BLaER1 treated with 17β-estradiol and CSF1 and Interleukin-3, amounts not matched to agents 10 nM and 100 nM (cell line): ENCODE measurements at regions not wholly inside any gene's neighbourhood (a gene's known extent, or its start where the extent isn't known, plus 50 kb on each side); places are given as distances from the start of the nearest gene placed in this dataset.

Experiments
- H3K27ac ChIP-seq, 11 experiments: shearing (Covaris generic); formaldehyde crosslinking; 2 replicates each; pipeline ENCODE4 v1.8.1; 2022
- H3K27me3 ChIP-seq, 11 experiments: shearing (Covaris generic); formaldehyde crosslinking; 2 replicates each; pipeline ENCODE4 v1.8.1; 2022
- H3K36me3 ChIP-seq, 11 experiments: shearing (Covaris generic); formaldehyde crosslinking; 2 replicates each; pipeline ENCODE4 v1.8.1; 2022
- H3K4me1 ChIP-seq, 10 experiments: shearing (Covaris generic); formaldehyde crosslinking; 2 replicates each; pipeline ENCODE4 v1.8.1; 2022
- H3K4me2 ChIP-seq, 11 experiments: shearing (Covaris generic); formaldehyde crosslinking; 2 replicates each; pipeline ENCODE4 v1.8.1; 2022
- H3K4me3 ChIP-seq, 10 experiments: shearing (Covaris generic); formaldehyde crosslinking; 2 replicates each; pipeline ENCODE4 v1.8.1; 2022
- H3K9ac ChIP-seq, 11 experiments: shearing (Covaris generic); formaldehyde crosslinking; 2 replicates each; pipeline ENCODE4 v1.8.1; 2022
- H3K9me3 ChIP-seq, 11 experiments: shearing (Covaris generic); formaldehyde crosslinking; replicated peaks in 1 of 11; 2 replicates each; pipeline ENCODE4 v1.8.1; 2022
- H4K20me1 ChIP-seq, 11 experiments: shearing (Covaris generic); formaldehyde crosslinking; 2 replicates each; pipeline ENCODE4 v1.8.1; 2022
- Cebpa-rat ChIP-seq, 11 experiments: shearing (Covaris generic); IDR thresholded peaks; 2 replicates each; pipeline ENCODE4 v1.8.1; 2022

DNA sequence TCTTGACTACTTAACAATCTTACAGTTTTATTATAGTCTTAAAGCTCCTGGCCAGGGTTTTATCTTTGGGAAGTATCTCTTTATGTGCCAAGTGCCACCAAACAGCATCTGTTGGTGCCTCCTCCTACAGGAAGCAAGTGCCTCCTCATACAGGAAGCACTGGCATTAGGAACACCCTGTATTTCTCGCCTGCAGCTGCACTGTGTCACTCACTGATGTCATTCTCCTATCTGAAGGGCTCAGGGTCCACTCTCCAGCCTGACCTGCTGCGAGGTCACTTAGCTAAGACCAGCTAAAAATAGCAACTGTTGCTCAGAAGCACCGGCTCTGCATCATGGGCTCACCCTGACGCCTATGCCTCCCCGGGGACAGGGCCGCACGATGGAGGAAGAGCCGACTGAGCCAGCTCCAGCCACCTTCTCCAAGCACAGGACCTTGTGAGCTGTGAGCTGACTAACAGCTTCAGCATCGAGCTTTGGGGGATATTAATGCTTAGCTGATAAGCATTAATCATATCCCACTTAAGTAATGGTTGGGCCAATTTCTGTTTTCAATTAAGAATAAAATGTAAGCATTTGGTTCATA, 66.3 kb upstream of the CD93 start:
- H4K20me1 ChIP-seq: no peaks in the 10 kb centered on the region
- peak overlapping the region; percentile 52 to 87 (median 79) for H3K27ac ChIP-seq
- peak overlapping the region; percentile 75 to 98 (median 90) for H3K4me2 ChIP-seq
- H3K4me3 ChIP-seq: peak overlapping the region in 2 of 10 experiments; percentile 7 to 10; a peak in 1 of 20 replicates
- H3K27me3 ChIP-seq: no peaks in the 10 kb centered on the region
- peak overlapping the region in 10 of 11 experiments; percentile 6 to 57 (median 37); a peak in 12 of 22 replicates for H3K9ac ChIP-seq
- no peak for TF ChIP-seq Cebpa-rat (IDR thresholded peaks at IDR 0.05)
- no peaks in the 10 kb centered on the region for H3K36me3 ChIP-seq
- H3K4me1 ChIP-seq: peaks cover 40 to 97% (median 95%) of the 10 kb centered on the region in 10 experiments
- no peaks in the 10 kb centered on the region for H3K9me3 ChIP-seq

DNA sequence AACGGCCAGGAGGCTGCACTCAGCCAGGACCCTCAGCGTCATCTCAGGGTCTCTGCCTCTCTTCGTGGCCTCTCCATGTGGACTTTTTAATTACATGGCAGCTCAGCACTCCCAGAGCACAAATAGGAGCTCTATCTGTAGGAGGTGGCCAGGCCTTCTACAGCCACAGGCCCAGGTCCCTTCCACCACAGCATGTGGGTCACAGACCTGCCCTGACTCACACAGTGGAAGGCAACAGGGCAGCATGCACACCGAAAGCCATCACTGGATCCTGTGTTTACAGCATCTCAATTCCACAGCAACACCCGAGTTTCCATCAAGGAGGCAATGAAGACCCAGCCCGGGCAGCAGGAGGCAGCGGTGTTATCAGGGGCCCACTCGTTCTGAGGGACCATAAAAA, 65.8 kb upstream of the CD93 start:
- no peaks in the 10 kb centered on the region for H3K9me3 ChIP-seq
- H3K4me1 ChIP-seq: peaks cover 40 to 98% (median 95%) of the 10 kb centered on the region in 10 experiments
- peak overlapping the region; percentile 75 to 98 (median 90) for H3K4me2 ChIP-seq
- peak overlapping the region in 2 of 10 experiments; percentile 7 to 21; a peak in 2 of 20 replicates for H3K4me3 ChIP-seq
- H3K27me3 ChIP-seq: no peaks in the 10 kb centered on the region
- TF ChIP-seq Cebpa-rat (IDR thresholded peaks at IDR 0.05): no peak
- no peaks in the 10 kb centered on the region for H4K20me1 ChIP-seq
- H3K9ac ChIP-seq: peak overlapping the region in 9 of 11 experiments; percentile 6 to 57 (median 41); a peak in 11 of 22 replicates
- peak overlapping the region; percentile 52 to 87 (median 79) for H3K27ac ChIP-seq
- H3K36me3 ChIP-seq: no peaks in the 10 kb centered on the region

DNA sequence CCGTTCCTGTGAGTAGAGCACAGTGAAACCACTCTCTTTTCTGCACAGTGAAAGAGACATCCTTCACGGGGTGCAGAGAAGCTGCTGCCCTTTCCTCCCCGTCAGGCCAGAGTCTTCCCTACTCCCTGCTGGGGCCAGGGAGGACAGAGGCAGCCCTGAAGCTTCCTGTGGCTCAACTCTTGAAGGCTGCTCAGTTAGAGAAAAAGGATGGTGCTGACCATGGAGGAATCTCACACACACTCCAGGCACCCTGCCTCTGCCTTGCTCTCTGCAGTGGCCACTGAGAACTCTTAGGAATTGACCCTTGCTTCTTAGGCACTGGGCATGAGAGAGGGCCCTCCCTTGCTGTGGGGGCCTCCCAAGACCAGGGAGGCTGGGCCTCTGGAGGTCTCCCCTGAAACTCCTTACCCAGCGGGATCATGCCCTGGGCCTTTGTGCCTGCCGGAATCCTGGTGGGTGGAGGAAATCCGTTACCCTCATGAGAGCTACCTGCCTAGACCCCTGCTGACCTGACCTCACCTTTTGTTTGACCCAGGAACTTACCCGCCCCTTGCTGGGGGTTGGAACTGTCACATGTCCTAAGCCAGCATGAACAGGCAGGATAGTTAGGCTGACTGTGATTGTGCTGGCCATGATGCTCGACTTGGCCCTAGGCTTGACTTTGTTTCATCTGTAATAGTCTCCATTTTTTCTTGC, 65.0 kb upstream of the CD93 start:
- H3K36me3 ChIP-seq: no peaks in the 10 kb centered on the region
- H3K9me3 ChIP-seq: no peaks in the 10 kb centered on the region
- H3K4me3 ChIP-seq: peak overlapping the region in 3 of 10 experiments; percentile 17 to 55 (median 49); a peak in 3 of 20 replicates
- H3K4me2 ChIP-seq: peak overlapping the region; percentile 75 to 98 (median 90)
- H3K4me1 ChIP-seq: peaks cover 40 to 98% (median 95%) of the 10 kb centered on the region in 10 experiments
- H3K27ac ChIP-seq: peak overlapping the region; percentile 52 to 87 (median 79); a peak in 21 of 22 replicates
- no peak for TF ChIP-seq Cebpa-rat (IDR thresholded peaks at IDR 0.05)
- no peaks in the 10 kb centered on the region for H4K20me1 ChIP-seq
- H3K27me3 ChIP-seq: no peaks in the 10 kb centered on the region
- peak overlapping the region in 10 of 11 experiments; percentile 8 to 75 (median 36); a peak in 12 of 22 replicates for H3K9ac ChIP-seq

DNA sequence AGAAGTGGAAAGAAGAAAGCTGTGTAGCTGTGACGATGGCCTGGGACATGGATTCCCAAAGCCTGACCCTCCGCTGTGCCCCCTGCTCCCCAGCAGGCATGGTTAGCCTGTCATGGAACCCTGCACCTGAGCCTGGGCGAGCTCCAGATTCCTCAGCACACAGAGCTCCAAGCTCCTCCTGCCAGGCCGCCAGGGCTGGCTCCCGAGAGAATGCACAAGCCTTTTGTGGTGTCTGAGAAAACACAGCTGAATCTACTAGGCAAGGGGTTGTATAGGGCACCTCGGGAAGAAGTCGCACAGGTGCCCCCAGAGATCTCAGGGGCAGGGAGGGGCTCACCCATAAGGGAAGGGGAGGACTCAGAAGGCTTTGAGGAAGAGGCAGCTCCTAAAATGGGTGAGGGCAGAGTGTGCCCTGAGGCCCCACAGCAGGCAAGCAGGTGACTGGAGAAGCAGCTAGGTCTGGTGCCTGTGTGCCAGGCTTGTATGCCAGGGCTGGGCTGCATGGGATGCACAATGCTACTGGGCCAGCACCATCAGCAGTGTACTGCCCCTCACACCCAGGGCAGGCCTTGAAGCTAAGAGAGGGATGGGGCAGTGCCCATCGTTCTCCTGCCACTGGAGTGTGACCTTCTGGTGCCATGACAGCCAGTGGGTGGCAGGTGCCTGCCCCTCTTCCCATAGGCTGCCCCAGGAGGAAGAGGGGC, 64.3 kb upstream of the CD93 start:
- Histone ChIP-seq H3K27ac (peak overlapping the region; percentile 10 to 87 (median 79); a peak in 20 of 22 replicates), H3K36me3 (no peaks in the 10 kb centered on the region), H3K4me3 (peak overlapping the region in 3 of 10 experiments; percentile 17 to 55 (median 49); a peak in 4 of 20 replicates), H3K9me3 (no peaks in the 10 kb centered on the region), H4K20me1 (no peaks in the 10 kb centered on the region), H3K4me2 (peak overlapping the region; percentile 75 to 98 (median 90)), H3K27me3 (no peaks in the 10 kb centered on the region), H3K4me1 (peaks cover 40 to 99% (median 97%) of the 10 kb centered on the region in 10 experiments), H3K9ac (peak overlapping the region in 10 of 11 experiments; percentile 8 to 75 (median 36); a peak in 12 of 22 replicates)
- TF ChIP-seq Cebpa-rat (IDR thresholded peaks at IDR 0.05): no peak

DNA sequence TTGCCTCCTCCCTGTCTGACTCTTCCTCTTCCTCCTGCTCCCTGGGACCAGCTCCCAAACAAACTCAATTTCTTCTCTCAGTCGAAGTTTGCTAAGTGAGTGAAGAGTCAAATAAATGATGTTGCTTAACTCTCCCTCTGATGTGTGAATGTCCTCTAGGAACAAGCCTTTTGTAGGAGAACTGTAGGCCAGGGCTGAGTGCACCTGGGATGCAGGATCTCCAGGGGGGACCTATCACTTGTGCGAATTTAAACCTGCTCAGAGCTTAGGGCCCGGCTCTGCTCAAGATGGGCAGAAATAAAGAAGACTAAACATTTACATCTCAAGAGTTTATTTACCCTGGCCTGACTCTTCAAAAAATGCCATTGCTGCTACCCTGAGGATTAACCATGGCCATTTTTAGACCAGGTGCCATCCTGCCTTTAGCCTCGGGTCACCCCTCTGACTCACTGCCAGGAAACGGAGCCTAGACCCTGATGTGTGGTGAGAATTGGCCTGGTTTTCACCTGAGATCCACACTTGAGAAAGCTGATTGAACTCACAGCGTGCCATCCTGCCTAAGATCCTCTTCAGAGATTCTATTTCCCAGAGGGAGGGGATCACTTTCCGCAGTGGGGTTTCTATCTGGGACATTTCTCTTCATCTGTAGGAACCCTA, 63.6 kb upstream of the CD93 start:
- H3K4me1 ChIP-seq: peaks cover 35 to 100% (median 99%) of the 10 kb centered on the region in 10 experiments
- peak overlapping the region in 9 of 11 experiments; percentile 66 to 87 (median 83); a peak in 17 of 22 replicates for H3K27ac ChIP-seq
- H3K36me3 ChIP-seq: no peaks in the 10 kb centered on the region
- H3K4me2 ChIP-seq: peak overlapping the region; percentile 75 to 98 (median 90)
- peak overlapping the region in 6 of 11 experiments; percentile 8 to 75 (median 34); a peak in 7 of 22 replicates for H3K9ac ChIP-seq
- H4K20me1 ChIP-seq: no peaks in the 10 kb centered on the region
- peak overlapping the region in 4 of 10 experiments; percentile 32 to 55 (median 47); a peak in 6 of 20 replicates for H3K4me3 ChIP-seq
- H3K27me3 ChIP-seq: no peaks in the 10 kb centered on the region
- H3K9me3 ChIP-seq: no peaks in the 10 kb centered on the region
- no peak for TF ChIP-seq Cebpa-rat (IDR thresholded peaks at IDR 0.05)

DNA sequence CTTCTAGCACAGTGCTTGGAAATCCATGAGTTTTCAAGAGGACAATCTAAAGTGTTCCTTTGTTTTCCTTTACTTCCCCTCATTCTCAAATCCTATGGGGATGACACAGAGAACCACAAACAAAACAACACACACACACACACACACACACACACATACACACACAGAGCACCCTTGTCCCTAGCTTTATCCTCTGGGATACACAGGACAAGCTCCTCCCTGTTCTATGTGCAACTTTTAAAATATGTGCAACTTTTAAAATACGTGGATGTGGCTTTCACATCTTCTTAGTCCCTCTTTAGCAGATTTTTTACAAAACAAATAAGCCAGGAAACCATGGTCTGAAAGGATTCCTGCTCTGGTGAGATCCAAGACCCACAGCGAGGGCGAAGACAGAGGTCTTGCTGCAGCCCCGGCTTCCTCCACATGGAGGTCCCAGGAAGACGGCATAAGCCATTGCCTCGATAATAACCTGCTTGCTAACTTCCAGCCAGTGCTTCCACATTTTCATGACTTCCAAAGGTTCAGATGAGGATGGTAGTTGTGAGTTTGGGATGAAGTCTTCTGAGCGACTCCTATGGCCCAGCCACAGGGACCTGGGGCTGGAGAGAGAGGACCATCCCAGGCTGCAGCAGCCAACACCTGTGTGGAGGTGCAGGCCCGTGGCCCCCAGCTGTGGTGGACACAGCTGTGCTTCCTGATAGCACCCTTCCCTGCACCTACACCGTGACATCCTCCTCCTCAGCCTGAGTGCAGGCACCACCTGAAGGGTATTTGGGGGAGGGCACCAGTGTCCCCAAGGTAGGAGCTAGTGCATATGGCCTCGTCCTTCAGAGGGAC, 62.8 kb upstream of the CD93 start:
- Histone ChIP-seq H3K9me3 (no peaks in the 10 kb centered on the region), H3K27me3 (no peaks in the 10 kb centered on the region), H3K4me2 (peak overlapping the region in 10 of 11 experiments; percentile 45 to 98 (median 91); a peak in 19 of 22 replicates), H3K4me3 (peak overlapping the region in 5 of 10 experiments; percentile 32 to 59 (median 49); a peak in 11 of 20 replicates), H4K20me1 (no peaks in the 10 kb centered on the region), H3K4me1 (peaks cover 35 to 100% (median 100%) of the 10 kb centered on the region in 10 experiments), H3K9ac (peak overlapping the region in 7 of 11 experiments; percentile 65 to 76 (median 74); a peak in 11 of 22 replicates), H3K36me3 (no peaks in the 10 kb centered on the region), H3K27ac (peak overlapping the region in 10 of 11 experiments; percentile 58 to 87 (median 81); a peak in 19 of 22 replicates)
- no peak for TF ChIP-seq Cebpa-rat (IDR thresholded peaks at IDR 0.05)

DNA sequence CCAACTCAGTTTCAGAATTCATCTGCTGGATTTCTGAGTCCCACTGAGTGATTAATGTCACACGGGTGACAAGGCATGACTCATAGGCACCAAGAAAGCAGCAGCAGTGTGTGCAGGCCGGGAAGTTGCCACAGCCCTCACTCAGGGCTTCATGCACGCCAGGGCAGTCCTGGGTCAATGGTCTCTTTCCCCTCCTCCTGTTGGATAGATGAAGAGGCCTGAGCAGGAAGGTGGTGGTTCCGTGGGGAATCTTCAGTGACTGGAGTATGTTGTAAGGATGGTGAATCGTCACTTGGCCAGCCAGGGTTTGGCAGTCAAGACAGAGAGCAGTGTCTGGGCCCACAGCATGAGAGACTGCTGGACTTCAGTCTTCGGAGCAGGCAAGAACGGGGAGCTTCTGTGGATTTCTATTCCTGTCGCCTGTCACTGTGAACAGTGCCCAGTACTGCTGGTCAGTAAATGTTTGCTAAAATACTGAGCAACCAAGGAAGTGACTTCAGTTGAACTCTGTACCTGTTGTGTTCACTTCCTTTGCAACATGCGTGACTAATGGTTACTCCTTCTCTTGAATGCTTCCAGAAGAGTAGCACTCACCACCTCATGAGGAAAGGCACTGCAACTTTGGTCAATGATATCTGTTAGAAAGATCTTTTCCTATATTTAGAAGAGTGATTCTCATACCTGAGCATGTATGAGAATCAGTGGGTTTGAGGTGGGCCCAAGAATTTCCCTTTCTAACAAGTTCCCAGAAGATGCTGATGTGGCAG, 62.0 kb upstream of the CD93 start:
- no peaks in the 10 kb centered on the region for H3K27me3 ChIP-seq
- H3K9me3 ChIP-seq: no peaks in the 10 kb centered on the region
- no peaks in the 10 kb centered on the region for H3K36me3 ChIP-seq
- TF ChIP-seq Cebpa-rat (IDR thresholded peaks at IDR 0.05): no peak
- H3K4me3 ChIP-seq: peak overlapping the region in 6 of 10 experiments; percentile 27 to 59 (median 47); a peak in 11 of 20 replicates
- H3K27ac ChIP-seq: peak overlapping the region in 10 of 11 experiments; percentile 58 to 87 (median 81); a peak in 20 of 22 replicates
- peak overlapping the region; percentile 1 to 98 (median 90); a peak in 20 of 22 replicates for H3K4me2 ChIP-seq
- peak overlapping the region in 9 of 11 experiments; percentile 39 to 76 (median 71); a peak in 16 of 22 replicates for H3K9ac ChIP-seq
- H3K4me1 ChIP-seq: peaks cover 40 to 100% (median 100%) of the 10 kb centered on the region in 10 experiments
- no peaks in the 10 kb centered on the region for H4K20me1 ChIP-seq
